ENCODE measurements at regions not wholly inside any gene's neighbourhood (a gene's known extent, or its start where the extent isn't known, plus 50 kb on each side); places are given as distances from the start of the nearest gene placed in this dataset.

DNA sequence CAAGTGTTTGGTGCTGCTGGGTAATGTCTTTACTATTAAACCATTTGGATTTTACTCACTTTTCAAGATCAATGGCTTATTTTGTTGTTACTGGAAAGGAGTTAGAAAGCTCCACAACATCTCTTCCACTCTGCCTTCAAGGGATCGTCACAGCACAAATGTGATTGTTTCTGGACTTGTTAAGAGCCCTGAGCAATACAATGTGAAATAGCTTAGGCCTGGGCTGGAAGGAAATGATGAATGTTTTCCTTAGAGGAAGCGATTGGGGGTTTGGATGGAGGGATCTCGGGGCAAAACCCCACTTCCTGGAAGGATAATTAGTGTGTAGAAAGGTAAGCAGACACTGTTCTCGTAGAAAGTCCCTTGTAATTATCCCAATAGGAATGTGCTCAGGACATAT lies 59.3 kb upstream of the MYO10 start:
- no peak overlapping the region for H3K4me3 ChIP-seq (ENCODE audit: low read depth, low read length)
- no peak overlapping the region for H3K27ac ChIP-seq (ENCODE audit: low read depth, low read length)
- no peak for DNase-seq (ENCODE audit: low read depth, low spot score)
- no peaks in the 10 kb centered on the region; the same call in 1 of the 2 replicates for H3K9me3 ChIP-seq (ENCODE audit: control insufficient read depth, insufficient read depth, low read length)
- POLR2A ChIA-PET, result no interaction called here
- CTCF ChIA-PET, result interaction anchor here (1.0 to 1.6 kb wide), 3 partner anchors 12 to 195 kb away, joined by 3 to 6 read pairs (median 4); no protein-coding TSS in a partner anchor
- TF ChIP-seq, protein P1, sequence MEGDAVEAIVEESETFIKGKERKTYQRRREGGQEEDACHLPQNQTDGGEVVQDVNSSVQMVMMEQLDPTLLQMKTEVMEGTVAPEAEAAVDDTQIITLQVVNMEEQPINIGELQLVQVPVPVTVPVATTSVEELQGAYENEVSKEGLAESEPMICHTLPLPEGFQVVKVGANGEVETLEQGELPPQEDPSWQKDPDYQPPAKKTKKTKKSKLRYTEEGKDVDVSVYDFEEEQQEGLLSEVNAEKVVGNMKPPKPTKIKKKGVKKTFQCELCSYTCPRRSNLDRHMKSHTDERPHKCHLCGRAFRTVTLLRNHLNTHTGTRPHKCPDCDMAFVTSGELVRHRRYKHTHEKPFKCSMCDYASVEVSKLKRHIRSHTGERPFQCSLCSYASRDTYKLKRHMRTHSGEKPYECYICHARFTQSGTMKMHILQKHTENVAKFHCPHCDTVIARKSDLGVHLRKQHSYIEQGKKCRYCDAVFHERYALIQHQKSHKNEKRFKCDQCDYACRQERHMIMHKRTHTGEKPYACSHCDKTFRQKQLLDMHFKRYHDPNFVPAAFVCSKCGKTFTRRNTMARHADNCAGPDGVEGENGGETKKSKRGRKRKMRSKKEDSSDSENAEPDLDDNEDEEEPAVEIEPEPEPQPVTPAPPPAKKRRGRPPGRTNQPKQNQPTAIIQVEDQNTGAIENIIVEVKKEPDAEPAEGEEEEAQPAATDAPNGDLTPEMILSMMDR (IDR thresholded peaks at IDR 0.05; ENCODE audit: low read depth, low read length), result no peak
- H3K27me3 ChIP-seq (ENCODE audit: control insufficient read depth, insufficient read depth, low read length), result no peaks in the 10 kb centered on the region

DNA sequence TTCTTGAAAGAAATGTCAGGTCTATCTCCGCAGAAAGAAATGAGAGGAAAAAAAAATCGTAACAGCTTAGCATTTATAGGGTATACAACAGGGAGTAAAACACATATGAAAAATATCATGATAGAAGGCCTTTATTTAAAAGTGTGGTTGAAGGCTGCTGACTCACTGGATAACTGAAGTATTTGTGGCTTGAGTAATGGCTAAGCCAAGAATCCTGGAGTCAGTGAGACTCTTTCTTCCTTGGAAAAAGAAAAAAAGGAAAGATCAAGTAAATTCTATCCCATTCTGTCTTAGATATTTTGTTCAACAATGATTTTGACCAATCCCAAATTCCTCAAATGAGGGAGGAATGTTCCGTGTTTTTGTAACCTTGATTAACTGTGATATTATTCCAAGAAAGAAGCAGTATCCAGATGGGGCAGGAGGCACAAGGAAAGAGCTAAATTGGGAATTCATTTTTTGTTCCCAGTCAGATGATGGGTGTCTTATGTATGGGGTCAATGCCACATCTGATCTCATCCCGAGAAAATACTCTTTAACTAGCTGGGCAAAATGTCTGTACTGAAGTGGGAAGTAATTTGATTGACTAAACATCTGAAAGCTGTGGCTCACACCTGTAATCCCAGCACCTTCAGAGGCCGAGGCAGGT lies 64.3 kb upstream of the MYO10 start:
- Histone ChIP-seq H3K27ac (ENCODE audit: low read depth, low read length) (peak overlapping the region; percentile 90), H3K9me3 (ENCODE audit: control insufficient read depth, insufficient read depth, low read length) (no peaks in the 10 kb centered on the region), H3K27me3 (ENCODE audit: control insufficient read depth, insufficient read depth, low read length) (no peaks in the 10 kb centered on the region), H3K4me3 (ENCODE audit: low read depth, low read length) (no peak overlapping the region)
- TF ChIP-seq, protein P1 (IDR thresholded peaks at IDR 0.05; ENCODE audit: low read depth, low read length), result no peak
- DNase-seq (ENCODE audit: low read depth, low spot score), result peak; percentile 89
- POLR2A ChIA-PET, result interaction anchor here (0.5 to 1.5 kb wide), 17 partner anchors 16 to 257 kb away, joined by 3 to 9 read pairs (median 4); partner anchors contain the start of gene MYO10
- CTCF ChIA-PET, result interaction anchor here (0.7 to 2.0 kb wide), 4 partner anchors 131 to 195 kb away, joined by 3 to 9 read pairs (median 6); no protein-coding TSS in a partner anchor

DNA sequence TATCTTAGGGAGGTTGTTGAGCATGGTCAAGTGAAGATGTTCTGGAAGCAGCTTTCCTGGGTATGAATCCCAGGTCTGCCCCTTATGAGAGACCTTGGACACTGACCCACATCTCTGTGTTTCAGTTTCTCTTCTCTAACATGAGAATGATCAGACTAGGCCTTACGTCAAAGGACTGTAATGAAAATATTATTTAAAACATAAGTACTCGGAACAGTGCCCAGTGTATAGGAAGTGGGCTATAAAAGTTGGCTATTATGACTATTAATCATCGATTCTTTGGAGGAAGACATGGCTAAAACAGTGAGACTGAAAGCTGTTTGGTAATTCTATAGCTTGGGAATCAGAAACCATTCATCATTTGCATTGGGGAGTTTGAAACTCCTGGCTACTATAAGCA lies 65.3 kb upstream of the MYO10 start:
- Histone ChIP-seq H3K4me3 (ENCODE audit: low read depth, low read length) (no peak overlapping the region), H3K27ac (ENCODE audit: low read depth, low read length) (peak overlapping the region; percentile 90), H3K27me3 (ENCODE audit: control insufficient read depth, insufficient read depth, low read length) (no peaks in the 10 kb centered on the region), H3K9me3 (ENCODE audit: control insufficient read depth, insufficient read depth, low read length) (no peaks in the 10 kb centered on the region)
- TF ChIP-seq, protein P1 (IDR thresholded peaks at IDR 0.05; ENCODE audit: low read depth, low read length), result no peak
- POLR2A ChIA-PET, result interaction anchor here (0.9 kb wide), 1 partner anchor 44 kb away, joined by 3 read pairs; no protein-coding TSS in a partner anchor
- CTCF ChIA-PET, result interaction anchor here (1.9 to 2.0 kb wide), 2 partner anchors 130 to 189 kb away, joined by 8 to 9 read pairs; no protein-coding TSS in a partner anchor
- DNase-seq (ENCODE audit: low read depth, low spot score), result no peak

DNA sequence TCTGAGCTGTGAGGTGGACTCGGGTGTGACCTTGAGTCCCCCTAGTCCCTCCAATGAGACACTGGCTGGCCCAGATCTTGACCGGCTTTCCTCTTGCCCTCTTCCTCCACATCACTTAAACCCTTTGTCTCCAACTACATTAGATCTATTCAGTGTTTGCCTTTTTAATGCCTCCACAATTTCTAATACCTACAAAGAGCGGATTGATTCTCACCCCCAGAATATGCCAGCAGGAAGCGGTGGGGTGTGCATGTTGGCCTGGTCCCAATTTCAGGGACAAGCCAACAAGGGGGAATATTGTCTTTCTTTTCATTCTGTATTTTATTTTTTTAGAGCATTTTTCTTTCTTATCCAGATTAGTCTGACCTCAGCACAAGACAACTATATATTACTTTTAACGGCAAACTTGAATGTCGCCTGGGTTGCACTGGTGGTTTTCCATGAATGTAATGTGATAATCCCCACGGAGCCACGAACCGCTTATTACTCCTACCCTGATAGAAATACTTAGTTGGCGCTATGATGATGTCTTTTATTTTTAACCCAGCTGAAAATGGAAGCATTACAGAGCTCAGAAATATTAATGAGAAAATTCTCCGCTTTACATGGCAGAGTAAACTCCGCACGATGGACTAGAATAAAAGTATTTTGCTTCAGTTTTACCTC lies 68.5 kb upstream of the MYO10 start:
- ChIA-PET POLR2A (no interaction called here), CTCF (interaction anchor here (0.7 to 1.5 kb wide), 3 partner anchors 127 to 185 kb away, joined by 4 to 7 read pairs (median 5); no protein-coding TSS in a partner anchor)

More for the DNA sequence above, 68.5 kb upstream of the MYO10 start:
- Histone ChIP-seq H3K9me3 (ENCODE audit: control insufficient read depth, insufficient read depth, low read length) (no peaks in the 10 kb centered on the region), H3K27ac (ENCODE audit: low read depth, low read length) (no peak overlapping the region), H3K4me3 (ENCODE audit: low read depth, low read length) (no peak overlapping the region), H3K27me3 (ENCODE audit: control insufficient read depth, insufficient read depth, low read length) (no peaks in the 10 kb centered on the region)
- TF ChIP-seq, protein P1 (IDR thresholded peaks at IDR 0.05; ENCODE audit: low read depth, low read length), result no peak
- DNase-seq (ENCODE audit: low read depth, low spot score), result no peak

Measured in AG04450 (cell line).